Suprapubic skin (tissue), 4 donors: ENCODE measurements at regions not wholly inside any gene's neighbourhood (a gene's known extent, or its start where the extent isn't known, plus 50 kb on each side); places are given as distances from the start of the nearest gene placed in this dataset.

Experiments used
- POLR2A ChIP-seq, 2 donors: fragments of 450-650 bp; IDR thresholded peaks; one replicate each; pipeline ENCODE4 v1.6.1; 2017; ENCODE audit warnings: antibody characterized with exemption in 2 of 2, mild to moderate bottlenecking in 2 of 2, moderate library complexity in 2 of 2
- POLR2AphosphoS5 ChIP-seq, 3 donors: sonication (generic); formaldehyde crosslinking; IDR thresholded peaks; one replicate each; pipeline ENCODE4 v1.6.1; 2017; ENCODE audit warnings: antibody characterized with exemption in 3 of 3
- TF ChIP-seq, protein P1 (sequence below), 2 donors: fragments of 200-600 bp in 1 of 2; fragments of 450-650 bp in 1 of 2; sonication (generic) in 1 of 2; IDR thresholded peaks; one replicate each; pipeline ENCODE4 v1.5.1; 2016 to 2019; ENCODE audit warnings: antibody characterized with exemption in 2 of 2, mild to moderate bottlenecking in 1 of 2, moderate library complexity in 1 of 2

DNA sequence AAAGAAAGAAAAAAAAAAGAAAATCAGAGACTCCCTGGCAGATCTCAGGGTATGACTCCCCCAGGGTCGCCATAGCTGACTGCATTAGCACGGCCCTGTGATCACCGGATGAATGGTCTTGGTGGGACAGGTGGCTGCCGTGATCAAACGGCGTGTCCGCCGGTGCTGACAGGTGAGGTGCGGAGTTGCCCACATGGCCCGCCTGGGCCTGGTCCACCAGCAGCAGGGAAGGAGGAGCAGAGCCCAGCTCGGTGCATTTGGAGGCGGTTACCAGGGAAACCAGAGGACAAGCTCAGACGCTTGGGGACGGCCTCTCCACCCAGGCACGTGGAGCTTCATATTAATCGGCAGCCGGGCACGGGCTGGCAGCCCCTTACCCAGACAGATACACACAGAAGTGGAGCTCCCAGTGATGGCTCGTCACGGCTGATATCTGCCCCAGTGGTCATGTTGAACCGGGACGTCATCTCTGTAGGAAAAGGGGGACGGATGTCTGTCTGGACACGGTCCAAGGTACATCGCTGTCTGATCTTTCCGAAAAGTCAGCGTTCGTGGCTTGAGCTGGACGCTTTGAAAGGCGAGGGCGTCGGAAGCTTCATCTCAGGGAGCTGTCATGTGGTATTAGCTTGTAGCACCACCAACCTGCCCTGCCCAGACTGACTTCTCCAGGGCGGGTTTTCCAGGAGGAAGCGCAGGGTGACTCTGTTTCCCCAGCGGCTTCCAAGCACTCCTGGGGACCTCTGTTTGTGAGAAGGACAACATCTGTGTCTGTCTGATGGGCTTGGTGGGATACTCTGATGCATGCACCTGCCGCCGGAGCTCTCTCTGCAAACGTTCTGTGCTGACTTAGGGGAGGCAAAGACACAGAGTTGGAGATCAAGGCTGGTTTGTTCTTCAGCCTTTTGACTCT lies 180.7 kb downstream of the CRLF2 start:
- TF ChIP-seq, protein P1, sequence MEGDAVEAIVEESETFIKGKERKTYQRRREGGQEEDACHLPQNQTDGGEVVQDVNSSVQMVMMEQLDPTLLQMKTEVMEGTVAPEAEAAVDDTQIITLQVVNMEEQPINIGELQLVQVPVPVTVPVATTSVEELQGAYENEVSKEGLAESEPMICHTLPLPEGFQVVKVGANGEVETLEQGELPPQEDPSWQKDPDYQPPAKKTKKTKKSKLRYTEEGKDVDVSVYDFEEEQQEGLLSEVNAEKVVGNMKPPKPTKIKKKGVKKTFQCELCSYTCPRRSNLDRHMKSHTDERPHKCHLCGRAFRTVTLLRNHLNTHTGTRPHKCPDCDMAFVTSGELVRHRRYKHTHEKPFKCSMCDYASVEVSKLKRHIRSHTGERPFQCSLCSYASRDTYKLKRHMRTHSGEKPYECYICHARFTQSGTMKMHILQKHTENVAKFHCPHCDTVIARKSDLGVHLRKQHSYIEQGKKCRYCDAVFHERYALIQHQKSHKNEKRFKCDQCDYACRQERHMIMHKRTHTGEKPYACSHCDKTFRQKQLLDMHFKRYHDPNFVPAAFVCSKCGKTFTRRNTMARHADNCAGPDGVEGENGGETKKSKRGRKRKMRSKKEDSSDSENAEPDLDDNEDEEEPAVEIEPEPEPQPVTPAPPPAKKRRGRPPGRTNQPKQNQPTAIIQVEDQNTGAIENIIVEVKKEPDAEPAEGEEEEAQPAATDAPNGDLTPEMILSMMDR (IDR thresholded peaks at IDR 0.05), result no peak
- no peak for TF ChIP-seq POLR2AphosphoS5 (IDR thresholded peaks at IDR 0.05)
- no peak for TF ChIP-seq POLR2A (IDR thresholded peaks at IDR 0.05)
